ENCODE measurements at regions not wholly inside any gene's neighbourhood (a gene's known extent, or its start where the extent isn't known, plus 50 kb on each side); places are given as distances from the start of the nearest gene placed in this dataset.

- H3K9me3 ChIP-seq (ENCODE audit: insufficient read depth, low read depth, low read length) = peaks cover 2% of the 10 kb centered on the region
- H4K8ac ChIP-seq (ENCODE audit: low read depth, low read length) = no peak overlapping the region
- no peak overlapping the region for H3K4ac ChIP-seq (ENCODE audit: low read depth, low read length)
- WGBS (ENCODE audit: extremely low coverage, insufficient coverage, insufficient read length) = no CpG with 5 or more reads among the region's 10 CpGs
- H4K91ac ChIP-seq (ENCODE audit: low read depth, low read length) = no peak overlapping the region
- H2BK5ac ChIP-seq (ENCODE audit: low read depth, low read length, poor library complexity) = no peak overlapping the region
- H3K79me1 ChIP-seq (ENCODE audit: low read length) = no peaks in the 10 kb centered on the region
- no peak overlapping the region for H3K27ac ChIP-seq (ENCODE audit: low read depth, low read length)
- no peaks in the 10 kb centered on the region for H3K27me3 ChIP-seq (ENCODE audit: insufficient read depth, low read length)
- no peak overlapping the region for H3K4me3 ChIP-seq (ENCODE audit: low read depth, low read length)
- H3K9ac ChIP-seq (ENCODE audit: low read length) = no peak overlapping the region
- H3K4me1 ChIP-seq (ENCODE audit: control insufficient read depth in 1 of 2, insufficient read depth in 2 of 2, low read length in 2 of 2) = no peaks in the 10 kb centered on the region
- H3K4me2 ChIP-seq (ENCODE audit: low read length) = no peak overlapping the region
- no peaks in the 10 kb centered on the region for H3K79me2 ChIP-seq (ENCODE audit: control insufficient read depth, insufficient read depth, low read length, poor library complexity)
- H2BK12ac ChIP-seq (ENCODE audit: low read length) = no peak overlapping the region
- no peak for DNase-seq
- H3K18ac ChIP-seq (ENCODE audit: low read length) = no peak overlapping the region
- no peak overlapping the region for H3K23ac ChIP-seq (ENCODE audit: low read length)
- H3K14ac ChIP-seq (ENCODE audit: low read length) = no peak overlapping the region
- no peak overlapping the region for H2BK120ac ChIP-seq (ENCODE audit: insufficient read depth, low read length, poor library complexity)
- no peak overlapping the region for H2AK5ac ChIP-seq (ENCODE audit: low read length)
- no peak overlapping the region for H4K12ac ChIP-seq (ENCODE audit: low read depth, low read length)
- no peaks in the 10 kb centered on the region for H3K36me3 ChIP-seq (ENCODE audit: control insufficient read depth in 1 of 2, insufficient read depth in 2 of 2, low read length in 2 of 2)
- H2AFZ ChIP-seq (ENCODE audit: insufficient read depth, low read length, poor library complexity) = no peak overlapping the region
These were observed 1095.4 kb upstream of the CELF2 start for GRCh38 chr10:9922126-9922870.

GRCh38 chr10:9926003-9926402 lies 1091.7 kb upstream of the CELF2 start:
- H3K79me1 ChIP-seq (ENCODE audit: low read length) = no peaks in the 10 kb centered on the region
- no peak overlapping the region for H3K14ac ChIP-seq (ENCODE audit: low read length)
- no peak overlapping the region for H2BK120ac ChIP-seq (ENCODE audit: insufficient read depth, low read length, poor library complexity)
- H3K79me2 ChIP-seq (ENCODE audit: control insufficient read depth, insufficient read depth, low read length, poor library complexity) = no peaks in the 10 kb centered on the region
- DNase-seq = no peak
- H2BK5ac ChIP-seq (ENCODE audit: low read depth, low read length, poor library complexity) = no peak overlapping the region
- WGBS (ENCODE audit: extremely low coverage, insufficient coverage, insufficient read length) = no CpG with 5 or more reads among the region's 3 CpGs
- no peak overlapping the region for H4K91ac ChIP-seq (ENCODE audit: low read depth, low read length)
- H3K4ac ChIP-seq (ENCODE audit: low read depth, low read length) = no peak overlapping the region
- no peak overlapping the region for H2AFZ ChIP-seq (ENCODE audit: insufficient read depth, low read length, poor library complexity)
- no peak overlapping the region for H3K4me3 ChIP-seq (ENCODE audit: low read depth, low read length)
- H3K9ac ChIP-seq (ENCODE audit: low read length) = no peak overlapping the region
- no peaks in the 10 kb centered on the region for H3K9me3 ChIP-seq (ENCODE audit: insufficient read depth, low read depth, low read length)
- no peak overlapping the region for H3K4me2 ChIP-seq (ENCODE audit: low read length)
- no peaks in the 10 kb centered on the region for H3K4me1 ChIP-seq (ENCODE audit: control insufficient read depth in 1 of 2, insufficient read depth in 2 of 2, low read length in 2 of 2)
- H3K18ac ChIP-seq (ENCODE audit: low read length) = no peak overlapping the region
- H4K8ac ChIP-seq (ENCODE audit: low read depth, low read length) = no peak overlapping the region
- H4K12ac ChIP-seq (ENCODE audit: low read depth, low read length) = no peak overlapping the region
- H2AK5ac ChIP-seq (ENCODE audit: low read length) = no peak overlapping the region
- no peaks in the 10 kb centered on the region for H3K27me3 ChIP-seq (ENCODE audit: insufficient read depth, low read length)
- H3K23ac ChIP-seq (ENCODE audit: low read length) = no peak overlapping the region
- H3K36me3 ChIP-seq (ENCODE audit: control insufficient read depth in 1 of 2, insufficient read depth in 2 of 2, low read length in 2 of 2) = no peaks in the 10 kb centered on the region
- no peak overlapping the region for H2BK12ac ChIP-seq (ENCODE audit: low read length)
- no peak overlapping the region for H3K27ac ChIP-seq (ENCODE audit: low read depth, low read length)

GRCh38 chr10:9926881-9927280 lies 1090.8 kb upstream of the CELF2 start:
- Histone ChIP-seq H3K9ac (ENCODE audit: low read length) (no peak overlapping the region), H2AK5ac (ENCODE audit: low read length) (no peak overlapping the region), H3K36me3 (ENCODE audit: control insufficient read depth in 1 of 2, insufficient read depth in 2 of 2, low read length in 2 of 2) (no peaks in the 10 kb centered on the region), H3K18ac (ENCODE audit: low read length) (no peak overlapping the region), H3K27ac (ENCODE audit: low read depth, low read length) (no peak overlapping the region), H3K79me2 (ENCODE audit: control insufficient read depth, insufficient read depth, low read length, poor library complexity) (no peaks in the 10 kb centered on the region), H2AFZ (ENCODE audit: insufficient read depth, low read length, poor library complexity) (no peak overlapping the region), H3K27me3 (ENCODE audit: insufficient read depth, low read length) (no peaks in the 10 kb centered on the region), H3K9me3 (ENCODE audit: insufficient read depth, low read depth, low read length) (no peaks in the 10 kb centered on the region), H2BK12ac (ENCODE audit: low read length) (no peak overlapping the region), H3K4me2 (ENCODE audit: low read length) (no peak overlapping the region), H3K14ac (ENCODE audit: low read length) (no peak overlapping the region), H4K8ac (ENCODE audit: low read depth, low read length) (no peak overlapping the region), H2BK120ac (ENCODE audit: insufficient read depth, low read length, poor library complexity) (no peak overlapping the region), H2BK5ac (ENCODE audit: low read depth, low read length, poor library complexity) (no peak overlapping the region), H3K4ac (ENCODE audit: low read depth, low read length) (no peak overlapping the region), H3K4me3 (ENCODE audit: low read depth, low read length) (no peak overlapping the region), H3K23ac (ENCODE audit: low read length) (no peak overlapping the region), H4K91ac (ENCODE audit: low read depth, low read length) (no peak overlapping the region), H4K12ac (ENCODE audit: low read depth, low read length) (no peak overlapping the region), H3K4me1 (ENCODE audit: control insufficient read depth in 1 of 2, insufficient read depth in 2 of 2, low read length in 2 of 2) (no peaks in the 10 kb centered on the region), H3K79me1 (ENCODE audit: low read length) (no peaks in the 10 kb centered on the region)
- WGBS (ENCODE audit: extremely low coverage, insufficient coverage, insufficient read length) = no CpG with 5 or more reads among the region's 2 CpGs
- no peak for DNase-seq

- Histone ChIP-seq H3K18ac (ENCODE audit: low read length) (no peak overlapping the region), H2BK5ac (ENCODE audit: low read depth, low read length, poor library complexity) (no peak overlapping the region), H3K9ac (ENCODE audit: low read length) (no peak overlapping the region), H3K9me3 (ENCODE audit: insufficient read depth, low read depth, low read length) (no peaks in the 10 kb centered on the region), H2AK5ac (ENCODE audit: low read length) (no peak overlapping the region), H3K4me1 (ENCODE audit: control insufficient read depth in 1 of 2, insufficient read depth in 2 of 2, low read length in 2 of 2) (no peaks in the 10 kb centered on the region), H3K4me3 (ENCODE audit: low read depth, low read length) (no peak overlapping the region), H3K27me3 (ENCODE audit: insufficient read depth, low read length) (no peaks in the 10 kb centered on the region), H3K4ac (ENCODE audit: low read depth, low read length) (no peak overlapping the region), H4K12ac (ENCODE audit: low read depth, low read length) (no peak overlapping the region), H3K79me2 (ENCODE audit: control insufficient read depth, insufficient read depth, low read length, poor library complexity) (no peaks in the 10 kb centered on the region), H3K27ac (ENCODE audit: low read depth, low read length) (no peak overlapping the region), H4K91ac (ENCODE audit: low read depth, low read length) (no peak overlapping the region), H3K36me3 (ENCODE audit: control insufficient read depth in 1 of 2, insufficient read depth in 2 of 2, low read length in 2 of 2) (no peaks in the 10 kb centered on the region), H3K14ac (ENCODE audit: low read length) (no peak overlapping the region), H2AFZ (ENCODE audit: insufficient read depth, low read length, poor library complexity) (no peak overlapping the region), H3K23ac (ENCODE audit: low read length) (no peak overlapping the region), H3K79me1 (ENCODE audit: low read length) (no peaks in the 10 kb centered on the region), H2BK120ac (ENCODE audit: insufficient read depth, low read length, poor library complexity) (no peak overlapping the region), H3K4me2 (ENCODE audit: low read length) (no peak overlapping the region), H2BK12ac (ENCODE audit: low read length) (no peak overlapping the region), H4K8ac (ENCODE audit: low read depth, low read length) (no peak overlapping the region)
- WGBS (ENCODE audit: extremely low coverage, insufficient coverage, insufficient read length) = no CpG with 5 or more reads among the region's 2 CpGs
- DNase-seq = no peak
These were observed 1078.0 kb upstream of the CELF2 start for GRCh38 chr10:9939716-9940115.
